Neural progenitor cell (in vitro differentiated cells): ENCODE measurements at regions not wholly inside any gene's neighbourhood (a gene's known extent, or its start where the extent isn't known, plus 50 kb on each side); places are given as distances from the start of the nearest gene placed in this dataset.
A peak's percentile ranks its signal among the peaks of the same experiment; 100 is the strongest.
"Not testable (repeated sequence)": the region's sequence is repeated elsewhere in the genome, so short reads cannot be mapped to it uniquely, and the experiment has no call there.

Experiments used
- DNase-seq: peaks from one replicate; pipeline ENCODE4 v3.0.0-alpha.2; 2016; ENCODE audit warnings: low spot score
- H2AFZ ChIP-seq: fragments of 200-600 bp; sonication (generic); replicated peaks from 2 replicates; pipeline ENCODE4 v1.6.1; 2016; ENCODE audit warnings: antibody characterized with exemption
- H3F3A ChIP-seq: fragments of 200-600 bp; sonication (generic); 2 replicates; pipeline ENCODE4 v1.6.1; 2016; ENCODE audit warnings: antibody characterized with exemption, low read depth
- H3K27ac ChIP-seq: fragments of 200-600 bp; sonication (generic); 2 replicates; pipeline ENCODE4 v1.5.1; 2016; ENCODE audit warnings: mild to moderate bottlenecking
- H3K27me3 ChIP-seq: fragments of 200-600 bp; sonication (generic); 2 replicates; pipeline ENCODE4 v1.6.1; 2016; ENCODE audit warnings: mild to moderate bottlenecking, moderate library complexity
- H3K36me3 ChIP-seq: fragments of 200-600 bp; sonication (generic); 2 replicates; pipeline ENCODE4 v1.5.1; 2016
- H3K4me1 ChIP-seq: fragments of 200-600 bp; sonication (generic); 2 replicates; pipeline ENCODE4 v1.6.1; 2016; ENCODE audit warnings: mixed run types
- H3K4me2 ChIP-seq: fragments of 200-600 bp; sonication (generic); 2 replicates; pipeline ENCODE4 v1.6.1; 2016
- H3K4me3 ChIP-seq: fragments of 200-600 bp; sonication (generic); 2 replicates; pipeline ENCODE4 v1.5.1; 2016
- H3K79me2 ChIP-seq: fragments of 200-600 bp; sonication (generic); 2 replicates; pipeline ENCODE4 v1.6.1; 2016; ENCODE audit warnings: low read depth
- H3K9ac ChIP-seq: fragments of 200-600 bp; sonication (generic); 2 replicates; pipeline ENCODE4 v1.6.1; 2016
- H3K9me3 ChIP-seq: fragments of 200-600 bp; sonication (generic); 2 replicates; pipeline ENCODE4 v1.5.1; 2016; ENCODE audit warnings: low read depth
- H4K20me1 ChIP-seq: fragments of 200-600 bp; sonication (generic); 2 replicates; pipeline ENCODE4 v1.6.1; 2016; ENCODE audit warnings: low read depth
- H3K27ac Mint-ChIP-seq: 3 replicates; pipeline ENCODE4 v1.8.0; 2021; ENCODE audit warnings: mixed read lengths
- H3K27me3 Mint-ChIP-seq: 2 replicates; pipeline ENCODE4 v1.8.0; 2022; ENCODE audit warnings: low read depth, mild to moderate bottlenecking, inconsistent platforms, moderate library complexity, mixed read lengths; ENCODE audit not compliant: insufficient read depth
- H3K36me3 Mint-ChIP-seq: 3 replicates; pipeline ENCODE4 v1.8.0; 2021; ENCODE audit warnings: mixed read lengths
- H3K4me1 Mint-ChIP-seq: 3 replicates; pipeline ENCODE4 v1.8.0; 2021; ENCODE audit warnings: mixed read lengths
- H3K4me3 Mint-ChIP-seq: 3 replicates; pipeline ENCODE4 v1.8.0; 2021; ENCODE audit warnings: mild to moderate bottlenecking, moderate library complexity, mixed read lengths
- H3K9me3 Mint-ChIP-seq: 3 replicates; pipeline ENCODE4 v1.8.0; 2020; ENCODE audit warnings: mixed read lengths
- CTCF ChIP-seq: fragments of 200-600 bp; sonication (generic); IDR thresholded peaks from 2 replicates; pipeline ENCODE4 v1.5.1; 2017; ENCODE audit warnings: antibody characterized with exemption, mild to moderate bottlenecking
- EZH2 ChIP-seq: fragments of 200-600 bp; sonication (generic); IDR thresholded peaks from 2 replicates; pipeline ENCODE4 v1.6.1; 2017; ENCODE audit warnings: antibody characterized with exemption, mild to moderate bottlenecking, moderate library complexity
- EZH2phosphoT487 ChIP-seq: fragments of 200-600 bp; sonication (generic); IDR thresholded peaks from 2 replicates; pipeline ENCODE4 v1.6.1; 2017; ENCODE audit warnings: antibody characterized with exemption

- Histone ChIP-seq H2AFZ (peak overlapping the region; percentile 70), H3K4me2 (no peak overlapping the region), H3K9ac (no peak overlapping the region), H3K79me2 (no peaks in the 10 kb centered on the region), H3K4me1 (no peaks in the 10 kb centered on the region), H3K4me3 (no peak overlapping the region), H3K27me3 (no peaks in the 10 kb centered on the region), H3K27ac (no peak overlapping the region), H3K9me3 (no peaks in the 10 kb centered on the region), H3F3A (no peaks in the 10 kb centered on the region), H3K36me3 (no peaks in the 10 kb centered on the region), H4K20me1 (no peaks in the 10 kb centered on the region)
- TF ChIP-seq EZH2 (no peak), EZH2phosphoT487 (no peak), CTCF (no peak)
- no peak overlapping the region for H3K27ac Mint-ChIP-seq
- peaks cover 20% of the 10 kb centered on the region for H3K9me3 Mint-ChIP-seq
- peaks cover 17% of the 10 kb centered on the region for H3K4me1 Mint-ChIP-seq
- H3K4me3 Mint-ChIP-seq: no peak overlapping the region
- no peak for DNase-seq
- no peaks in the 10 kb centered on the region for H3K36me3 Mint-ChIP-seq
- H3K27me3 Mint-ChIP-seq: no peaks in the 10 kb centered on the region
These were observed 187.0 kb downstream of the MREG start for GRCh38 chr2:215826376-215826775.

- Histone ChIP-seq H3K36me3 (no peaks in the 10 kb centered on the region), H3K4me3 (no peak overlapping the region), H3K9ac (no peak overlapping the region), H3K27me3 (no peaks in the 10 kb centered on the region), H4K20me1 (no peaks in the 10 kb centered on the region), H3K27ac (no peak overlapping the region), H3K79me2 (no peaks in the 10 kb centered on the region), H2AFZ (no peak overlapping the region), H3K4me2 (no peak overlapping the region), H3K4me1 (no peaks in the 10 kb centered on the region), H3F3A (no peaks in the 10 kb centered on the region), H3K9me3 (no peaks in the 10 kb centered on the region)
- no peak for DNase-seq
- Mint-ChIP-seq H3K4me1 (peaks cover 17% of the 10 kb centered on the region), H3K27me3 (no peaks in the 10 kb centered on the region), H3K36me3 (peaks cover 2% of the 10 kb centered on the region), H3K4me3 (no peak overlapping the region), H3K9me3 (peaks cover 23% of the 10 kb centered on the region), H3K27ac (no peak overlapping the region)
- TF ChIP-seq CTCF: no peak
- no peak for TF ChIP-seq EZH2
These were observed 187.6 kb downstream of the MREG start for GRCh38 chr2:215825707-215826106.

- not testable (repeated sequence) for H3K9me3 ChIP-seq, H3K27me3 ChIP-seq, H3K27ac Mint-ChIP-seq, H3K27me3 Mint-ChIP-seq, H3K4me1 ChIP-seq, H3K4me3 ChIP-seq, H3K36me3 ChIP-seq, H3K79me2 ChIP-seq, H3K4me3 Mint-ChIP-seq, H2AFZ ChIP-seq, H3K9ac ChIP-seq, DNase-seq, H3K4me2 ChIP-seq, H3F3A ChIP-seq, H3K36me3 Mint-ChIP-seq, H3K27ac ChIP-seq, H3K4me1 Mint-ChIP-seq, H4K20me1 ChIP-seq
- peaks cover 38% of the 10 kb centered on the region for H3K9me3 Mint-ChIP-seq
These were observed 192.1 kb downstream of the MREG start for GRCh38 chr2:215821298-215821697.

GRCh38 chr2:215819713-215820112, 193.6 kb downstream of the MREG start:
- not testable (repeated sequence) for H3K4me1 Mint-ChIP-seq, DNase-seq, H3K4me3 ChIP-seq, H3K4me2 ChIP-seq, H3F3A ChIP-seq, H3K4me3 Mint-ChIP-seq, H2AFZ ChIP-seq, H3K4me1 ChIP-seq, H3K27me3 Mint-ChIP-seq, H3K9me3 ChIP-seq, H3K36me3 ChIP-seq, H3K27ac Mint-ChIP-seq, H4K20me1 ChIP-seq, H3K36me3 Mint-ChIP-seq, H3K79me2 ChIP-seq, H3K27ac ChIP-seq, H3K9ac ChIP-seq, H3K27me3 ChIP-seq
- H3K9me3 Mint-ChIP-seq: peaks cover 35% of the 10 kb centered on the region
